ENCODE measurements at regions not wholly inside any gene's neighbourhood (a gene's known extent, or its start where the extent isn't known, plus 50 kb on each side); places are given as distances from the start of the nearest gene placed in this dataset. TPM values are rescaled to one million over a fixed set of nuclear protein-coding genes. Genes with fewer than 3 reads are reported as not detected.
A peak's percentile ranks its signal among the peaks of the same experiment; 100 is the strongest.

DNA sequence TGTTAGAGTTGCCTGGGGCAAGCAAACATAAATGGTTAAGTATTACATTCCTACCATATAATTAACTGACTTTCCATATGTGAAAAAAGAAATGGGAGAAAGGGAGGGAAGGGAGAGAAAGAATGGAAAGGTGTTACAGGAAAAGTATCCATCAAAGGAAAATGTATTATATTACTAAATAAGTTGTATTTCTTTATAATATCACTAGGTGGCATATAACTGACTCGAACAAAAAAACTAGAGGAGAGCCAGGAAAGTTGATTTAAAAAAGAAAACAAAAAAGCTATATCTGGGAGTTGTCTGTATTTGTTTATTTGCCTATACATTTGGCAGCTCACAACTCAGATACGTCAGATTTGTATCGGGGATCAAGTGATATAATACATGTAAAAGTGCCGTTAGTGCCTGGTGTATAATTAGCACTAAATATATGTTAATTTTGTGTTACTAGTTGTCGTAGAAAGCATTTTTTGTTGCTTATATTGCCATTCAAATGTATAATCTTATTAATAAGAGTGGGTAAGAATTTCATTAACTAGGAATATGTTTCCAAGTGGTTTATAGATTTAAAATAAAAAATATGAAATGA is 59.6 kb upstream of the ADAMTS19 start:
- Histone ChIP-seq H3K4me3 (no peak overlapping the region), H3K4me1 (ENCODE audit: insufficient read depth) (peaks cover 5% of the 10 kb centered on the region), H3K4me2 (peak overlapping the region; percentile 6), H3K9me2 (replicated peaks; ENCODE audit: insufficient read depth) (no peaks in the 10 kb centered on the region), H3K27me3 (no peaks in the 10 kb centered on the region), H2AFZ (no peak overlapping the region), H3K36me3 (replicated peaks; ENCODE audit: insufficient read depth, low read depth) (no peaks in the 10 kb centered on the region), H3K79me2 (no peaks in the 10 kb centered on the region), H3K9me3 (ENCODE audit: low read depth) (no peaks in the 10 kb centered on the region), H3K27ac (no peak overlapping the region), H4K20me1 (ENCODE audit: insufficient read depth, poor library complexity, severe bottlenecking) (no peaks in the 10 kb centered on the region)
- peak; percentile 39 for TF ChIP-seq CTCF (IDR thresholded peaks at IDR 0.05; ENCODE audit: poor library complexity)
- no peak for TF ChIP-seq EZH2 (IDR thresholded peaks at IDR 0.05; ENCODE audit: borderline replicate concordance)
- 51% methylated on average over 5 of the region's 5 CpGs for WGBS (ENCODE audit: low lambda C conversion rate, missing lambda C conversion rate)
- DNase-seq (ENCODE audit: low spot score), result no peak

DNA sequence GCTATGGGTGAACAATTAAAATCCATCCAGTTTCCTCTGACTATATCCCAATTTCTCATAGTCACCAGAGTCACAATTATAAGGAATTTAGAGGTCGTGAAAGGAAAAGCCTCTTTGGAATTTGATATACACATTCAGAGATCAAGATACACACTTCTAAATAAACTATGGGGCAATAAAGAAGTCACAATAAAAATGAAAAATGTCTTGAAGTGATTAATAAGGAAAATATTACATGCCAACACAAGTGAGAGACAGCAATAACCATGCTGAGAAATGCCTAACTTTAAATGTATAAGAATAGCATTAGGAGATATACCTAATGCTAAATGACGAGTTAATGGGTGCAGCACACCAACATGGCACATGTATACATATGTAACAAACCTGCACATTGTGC is 54.9 kb upstream of the ADAMTS19 start:
- no peaks in the 10 kb centered on the region for H4K20me1 ChIP-seq (ENCODE audit: insufficient read depth, poor library complexity, severe bottlenecking)
- H3K79me2 ChIP-seq, result no peaks in the 10 kb centered on the region
- no peaks in the 10 kb centered on the region for H3K9me2 ChIP-seq (replicated peaks; ENCODE audit: insufficient read depth)
- no peaks in the 10 kb centered on the region for H3K36me3 ChIP-seq (replicated peaks; ENCODE audit: insufficient read depth, low read depth)
- no peak overlapping the region for H3K4me3 ChIP-seq
- no peaks in the 10 kb centered on the region for H3K9me3 ChIP-seq (ENCODE audit: low read depth)
- no peak for TF ChIP-seq EZH2 (IDR thresholded peaks at IDR 0.05; ENCODE audit: borderline replicate concordance)
- TF ChIP-seq EZH2phosphoT487 (IDR thresholded peaks at IDR 0.05; ENCODE audit: low read depth, severe bottlenecking, unreplicated experiment), result no peak
- no peak overlapping the region for H2AFZ ChIP-seq
- 56% methylated on average over 2 of the region's 2 CpGs for WGBS (ENCODE audit: low lambda C conversion rate, missing lambda C conversion rate)
- H3K4me1 ChIP-seq (ENCODE audit: insufficient read depth), result peaks cover 5% of the 10 kb centered on the region
- H3K27ac ChIP-seq, result no peak overlapping the region
- H3K4me2 ChIP-seq, result no peak overlapping the region
- no peaks in the 10 kb centered on the region for H3K27me3 ChIP-seq
- DNase-seq (ENCODE audit: low spot score), result no peak

GRCh38 chr5:129406440-129406839 is 53.7 kb upstream of the ADAMTS19 start:
- TF ChIP-seq CTCF (IDR thresholded peaks at IDR 0.05; ENCODE audit: poor library complexity) (no peak), EZH2 (IDR thresholded peaks at IDR 0.05; ENCODE audit: borderline replicate concordance) (no peak), EZH2phosphoT487 (IDR thresholded peaks at IDR 0.05; ENCODE audit: low read depth, severe bottlenecking, unreplicated experiment) (no peak)
- H4K20me1 ChIP-seq (ENCODE audit: insufficient read depth, poor library complexity, severe bottlenecking), result no peaks in the 10 kb centered on the region
- H3K4me2 ChIP-seq, result no peak overlapping the region
- no peak overlapping the region for H2AFZ ChIP-seq
- no peaks in the 10 kb centered on the region for H3K27me3 ChIP-seq
- H3K9me3 ChIP-seq (ENCODE audit: low read depth), result no peaks in the 10 kb centered on the region
- H3K9me2 ChIP-seq (replicated peaks; ENCODE audit: insufficient read depth), result no peaks in the 10 kb centered on the region
- no peak overlapping the region for H3K27ac ChIP-seq
- H3K79me2 ChIP-seq, result no peaks in the 10 kb centered on the region
- H3K4me1 ChIP-seq (ENCODE audit: insufficient read depth), result peaks cover 5% of the 10 kb centered on the region
- no peak for DNase-seq (ENCODE audit: low spot score)
- no peak overlapping the region for H3K4me3 ChIP-seq
- no peaks in the 10 kb centered on the region for H3K36me3 ChIP-seq (replicated peaks; ENCODE audit: insufficient read depth, low read depth)

Small RNA genes in the stretch of these regions (microRNA-seq; reads per million reads assigned to microRNA genes)
- not detected for gene MIR4460

Small RNA genes in the stretch of these regions (small RNA-seq; reads per million reads assigned to genes)
- gene MIR4460, result not detected

All from hepatocyte (in vitro differentiated cells).